SHP77 treated with DMSO at 0.1 percent for 48 hours (cell line): ENCODE measurements at regions not wholly inside any gene's neighbourhood (a gene's known extent, or its start where the extent isn't known, plus 50 kb on each side); places are given as distances from the start of the nearest gene placed in this dataset.
"Not testable (repeated sequence)": the region's sequence is repeated elsewhere in the genome, so short reads cannot be mapped to it uniquely, and the experiment has no call there.

Source experiments
- DNase-seq: peaks from one replicate; lab custom pipeline; 2025; lab: John Stamatoyannopoulos, UW

GRCh38 chr1:121443001-121443540 is 258.3 kb downstream of the SRGAP2C start:
- no peak for DNase-seq

GRCh38 chr1:121444096-121444495 is 259.3 kb downstream of the SRGAP2C start:
- no peak for DNase-seq

- no peak for DNase-seq
Measured at GRCh38 chr1:121445679-121446078, 260.9 kb downstream of the SRGAP2C start.

GRCh38 chr1:121447280-121447923 is 262.6 kb downstream of the SRGAP2C start:
- DNase-seq = peak; percentile 0

DNA sequence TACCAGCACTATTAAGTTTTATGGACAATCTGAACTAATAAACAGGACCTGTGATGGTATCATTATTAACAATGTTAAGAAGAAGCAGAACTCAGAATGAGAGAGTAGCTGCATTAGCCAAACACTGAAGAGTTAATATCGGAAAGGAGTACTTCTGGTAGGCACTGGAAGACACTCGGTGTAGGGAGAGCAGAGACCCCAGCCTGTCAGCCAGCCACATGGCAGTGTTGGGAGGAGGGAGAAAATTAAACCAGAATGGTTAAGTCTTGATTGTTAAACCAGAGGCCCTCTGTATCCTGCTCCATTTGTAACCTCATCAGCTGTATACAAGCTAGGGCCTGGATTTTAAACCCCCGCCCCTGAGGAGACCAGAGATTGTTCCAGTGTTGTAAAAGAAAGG is 263.3 kb downstream of the SRGAP2C start:
- not testable (repeated sequence) for DNase-seq

DNA sequence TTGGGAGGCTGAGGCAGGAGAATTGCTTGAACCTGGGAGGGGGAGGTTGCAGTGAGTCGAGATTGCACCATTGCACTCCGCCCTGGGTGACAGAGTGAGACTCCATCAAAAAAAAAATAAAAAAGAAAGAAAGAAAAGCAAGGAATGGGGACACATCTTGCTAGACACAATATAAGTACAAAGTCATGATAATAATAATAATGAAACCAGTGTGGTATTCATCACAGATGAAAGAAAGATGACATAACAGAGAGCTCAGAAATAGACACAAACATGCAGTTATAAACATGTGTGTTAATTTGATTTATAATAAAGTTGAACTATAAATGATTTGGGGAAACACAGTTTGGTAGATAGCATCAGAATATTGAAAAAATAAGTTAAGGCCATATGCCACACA is 264.1 kb downstream of the SRGAP2C start:
- DNase-seq = no peak

DNA sequence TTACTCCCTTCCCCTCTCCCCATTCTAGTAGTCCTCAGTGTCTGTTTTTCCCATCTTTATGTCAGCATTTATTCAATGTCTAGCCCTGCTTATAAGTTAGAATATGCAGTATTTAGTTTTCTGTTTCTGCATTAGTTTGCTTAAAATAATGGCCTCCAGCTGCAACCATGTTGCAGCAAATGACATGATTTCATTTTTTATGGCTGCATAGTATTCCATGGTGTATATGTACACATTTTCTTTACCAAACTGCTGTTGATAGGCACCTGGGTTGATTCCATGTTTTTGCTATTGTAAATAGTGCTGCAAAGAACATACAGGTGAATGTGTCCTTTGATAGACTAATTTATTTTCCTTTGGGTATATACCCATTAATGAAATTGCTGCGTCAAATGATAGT is 267.7 kb downstream of the SRGAP2C start:
- DNase-seq = no peak

GRCh38 chr1:121458291-121459048 is 273.7 kb downstream of the SRGAP2C start:
- no peak for DNase-seq

DNA sequence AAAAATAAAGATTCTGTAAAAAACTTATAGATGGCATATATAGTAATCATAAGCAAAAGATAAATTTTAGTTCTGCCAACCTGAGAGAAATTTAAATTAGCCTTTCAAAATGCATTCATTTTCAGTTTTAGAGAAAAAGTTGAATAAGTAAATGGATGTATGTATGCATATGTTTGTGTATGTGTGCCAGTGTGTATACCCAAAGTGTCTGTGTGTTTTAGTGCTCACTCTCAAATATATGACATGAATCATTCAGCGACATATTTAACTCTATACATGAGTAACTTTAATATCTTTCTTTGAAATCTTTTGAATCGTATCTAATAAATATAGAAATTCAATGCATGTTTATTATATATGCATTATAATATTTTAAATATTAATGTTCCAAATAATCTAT is 274.5 kb downstream of the SRGAP2C start:
- no peak for DNase-seq

- DNase-seq = not testable (repeated sequence)
Measured at GRCh38 chr1:121469395-121469794, 284.6 kb downstream of the SRGAP2C start.

DNA sequence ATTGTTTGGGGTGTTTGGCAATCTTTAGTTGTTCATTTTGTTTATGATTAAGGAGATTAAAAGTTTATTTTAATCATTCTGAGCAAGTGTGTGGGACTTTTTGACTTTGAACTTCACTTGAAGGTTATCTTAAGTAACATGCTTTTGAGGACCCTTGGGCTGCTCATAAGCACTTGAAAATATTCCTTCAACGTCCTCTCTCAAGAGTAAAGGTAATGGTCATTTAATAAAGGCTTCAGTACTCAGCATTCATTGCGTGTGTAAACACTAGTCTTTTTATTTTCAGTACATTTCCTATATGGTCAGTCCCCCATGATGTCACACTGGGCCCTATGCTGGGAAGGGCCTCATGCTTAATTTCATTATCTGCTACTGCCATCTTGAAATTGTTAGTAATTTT is 285.6 kb downstream of the SRGAP2C start:
- DNase-seq = not testable (repeated sequence)

GRCh38 chr1:121471523-121471922 is 286.7 kb downstream of the SRGAP2C start:
- no peak for DNase-seq

DNA sequence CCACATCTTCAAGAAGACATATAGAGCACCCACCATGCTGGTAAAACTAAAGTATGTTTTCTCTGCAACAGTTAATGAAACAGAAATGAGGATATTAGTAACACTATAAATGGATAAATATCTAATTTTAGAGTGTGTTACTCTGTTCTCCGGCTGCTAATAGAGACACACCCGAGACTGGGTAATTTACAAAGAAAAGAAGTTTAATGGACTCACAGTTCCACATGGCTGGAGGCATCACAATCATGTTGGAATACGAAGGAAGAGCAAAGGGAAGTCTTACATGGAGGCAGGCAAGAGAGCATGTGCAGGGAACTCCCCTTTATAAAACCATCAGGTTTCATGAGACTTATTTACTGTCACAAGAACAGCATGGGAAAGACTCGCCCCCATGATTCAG is 287.2 kb downstream of the SRGAP2C start:
- DNase-seq = no peak

DNA sequence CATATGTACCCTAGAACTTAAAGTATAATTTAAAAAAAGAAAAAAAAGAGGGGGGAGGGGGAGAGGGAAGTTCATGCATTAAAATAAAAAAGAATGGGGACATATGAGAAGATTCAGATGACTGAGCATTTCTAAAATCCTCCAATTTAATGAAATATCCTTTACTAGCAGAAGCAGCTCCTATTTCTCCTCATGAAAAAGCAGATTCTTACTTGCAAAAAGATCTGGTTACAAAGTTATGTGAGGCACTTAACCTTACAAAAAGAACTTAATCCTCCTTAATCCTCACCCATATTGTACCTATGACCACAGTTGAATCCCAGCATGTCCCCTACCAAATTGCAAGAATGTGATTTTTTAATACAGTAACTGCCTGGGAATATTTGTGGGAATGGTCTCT is 298.5 kb downstream of the SRGAP2C start:
- no peak for DNase-seq

GRCh38 chr1:121483961-121484424 is 299.2 kb downstream of the SRGAP2C start:
- DNase-seq = no peak

GRCh38 chr1:121494796-121495195 is 310.0 kb downstream of the SRGAP2C start:
- not testable (repeated sequence) for DNase-seq

- DNase-seq = not testable (repeated sequence)
Measured at GRCh38 chr1:121511455-121511854, 326.7 kb downstream of the SRGAP2C start.

- DNase-seq = not testable (repeated sequence)
Measured at GRCh38 chr1:121511876-121512275, 327.1 kb downstream of the SRGAP2C start.

- DNase-seq = no peak
Measured at GRCh38 chr1:121515235-121515634, 330.5 kb downstream of the SRGAP2C start.

GRCh38 chr1:121516234-121516967 is 331.6 kb downstream of the SRGAP2C start:
- DNase-seq = no peak

DNA sequence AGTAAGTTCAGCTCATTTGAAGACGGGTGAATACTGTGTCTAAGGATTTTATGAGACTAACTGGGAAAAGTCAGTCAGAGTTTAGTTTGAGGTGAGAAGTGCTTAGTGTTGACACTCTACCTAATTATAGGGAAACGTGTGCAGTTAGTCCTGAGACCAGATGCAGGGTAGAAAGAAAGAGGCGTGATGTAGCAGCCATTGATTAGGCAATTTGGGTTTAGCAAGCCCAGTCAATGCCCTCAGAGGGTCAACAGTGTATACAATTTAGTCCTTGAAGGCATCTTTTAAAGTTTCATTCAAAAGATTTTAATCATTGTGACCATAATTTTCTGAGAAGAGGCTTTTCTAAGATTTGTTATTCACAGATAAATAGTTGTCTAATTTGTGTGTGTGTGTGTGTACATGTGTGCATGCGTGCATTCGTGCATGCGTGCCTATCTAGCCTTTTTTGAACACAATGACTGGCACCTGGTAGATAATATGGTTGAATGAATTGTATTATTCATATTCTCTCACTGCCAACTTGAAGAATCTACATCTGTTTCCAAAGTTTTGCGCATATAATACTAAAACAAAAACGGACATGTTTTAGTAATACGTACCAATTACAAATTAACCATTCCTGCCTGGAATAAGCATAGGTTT is 332.9 kb downstream of the SRGAP2C start:
- DNase-seq = no peak

DNA sequence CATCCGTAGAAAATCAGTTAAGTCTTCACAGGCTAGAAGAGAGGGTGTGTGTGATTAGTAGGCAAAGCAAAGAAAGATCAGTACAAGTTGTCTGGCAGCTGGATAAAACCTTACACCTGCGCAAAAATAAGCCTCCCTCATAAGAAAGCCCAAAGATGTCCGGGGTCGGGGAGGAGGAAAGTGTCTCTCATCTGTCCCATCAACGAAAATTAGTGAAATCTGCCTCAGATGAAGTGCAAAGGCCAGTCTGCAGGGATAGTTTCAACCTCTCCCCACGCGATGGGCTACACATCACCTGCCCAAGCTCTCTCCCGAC is 333.9 kb downstream of the SRGAP2C start:
- no peak for DNase-seq
